ENCODE measurements at regions not wholly inside any gene's neighbourhood (a gene's known extent, or its start where the extent isn't known, plus 50 kb on each side); places are given as distances from the start of the nearest gene placed in this dataset.

DNA sequence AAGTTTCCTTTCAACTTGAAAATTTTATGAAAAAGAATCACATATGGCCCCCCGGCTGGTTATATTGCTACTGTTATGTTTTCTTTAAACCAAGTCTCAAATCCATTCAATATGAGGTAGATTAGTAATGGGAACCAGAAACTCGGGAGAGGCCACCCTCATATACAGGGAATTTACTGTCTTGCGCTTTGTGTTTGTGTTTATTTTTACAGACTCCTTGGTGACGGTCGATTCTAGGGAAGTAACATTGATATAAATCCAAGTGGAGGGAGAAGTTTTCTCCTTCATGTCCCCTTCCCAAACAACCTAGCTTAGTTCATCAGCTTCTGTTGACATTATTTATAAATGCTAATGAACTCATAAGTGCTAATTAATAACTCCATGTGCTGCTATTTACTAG lies 163.5 kb upstream of the LMO4 start:
- no peak for DNase-seq

DNA sequence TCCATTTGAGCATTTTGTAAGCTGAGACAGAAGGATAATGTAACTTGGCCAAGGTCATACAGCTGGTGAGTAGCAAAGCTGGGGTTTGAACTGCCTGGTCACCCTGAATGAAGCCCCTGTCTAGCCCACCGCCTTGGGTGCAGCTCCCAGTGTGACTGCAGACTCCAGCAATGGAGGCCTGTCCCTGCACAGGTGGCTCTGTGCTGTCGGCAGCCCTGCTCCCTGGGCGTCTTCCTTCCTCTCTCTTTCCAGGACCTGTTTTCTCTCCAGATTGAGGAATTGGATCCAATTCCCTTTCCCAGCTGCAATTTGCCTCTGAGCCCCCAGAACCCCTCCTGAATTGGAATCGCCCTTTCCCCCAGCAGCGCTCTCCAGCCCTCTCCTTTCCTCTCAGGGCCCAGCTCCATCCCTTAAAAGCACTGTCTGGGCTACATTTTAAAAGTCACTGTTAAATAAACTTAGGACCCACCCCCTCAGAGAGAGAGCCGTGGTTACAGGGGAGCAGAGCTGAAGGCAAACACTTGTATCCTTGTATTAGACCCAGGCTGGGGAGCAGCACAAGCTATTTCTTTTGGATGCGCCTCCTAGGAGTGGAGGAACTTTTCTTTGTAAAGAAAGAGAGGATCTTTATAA lies 161.4 kb upstream of the LMO4 start:
- DNase-seq = no peak

DNA sequence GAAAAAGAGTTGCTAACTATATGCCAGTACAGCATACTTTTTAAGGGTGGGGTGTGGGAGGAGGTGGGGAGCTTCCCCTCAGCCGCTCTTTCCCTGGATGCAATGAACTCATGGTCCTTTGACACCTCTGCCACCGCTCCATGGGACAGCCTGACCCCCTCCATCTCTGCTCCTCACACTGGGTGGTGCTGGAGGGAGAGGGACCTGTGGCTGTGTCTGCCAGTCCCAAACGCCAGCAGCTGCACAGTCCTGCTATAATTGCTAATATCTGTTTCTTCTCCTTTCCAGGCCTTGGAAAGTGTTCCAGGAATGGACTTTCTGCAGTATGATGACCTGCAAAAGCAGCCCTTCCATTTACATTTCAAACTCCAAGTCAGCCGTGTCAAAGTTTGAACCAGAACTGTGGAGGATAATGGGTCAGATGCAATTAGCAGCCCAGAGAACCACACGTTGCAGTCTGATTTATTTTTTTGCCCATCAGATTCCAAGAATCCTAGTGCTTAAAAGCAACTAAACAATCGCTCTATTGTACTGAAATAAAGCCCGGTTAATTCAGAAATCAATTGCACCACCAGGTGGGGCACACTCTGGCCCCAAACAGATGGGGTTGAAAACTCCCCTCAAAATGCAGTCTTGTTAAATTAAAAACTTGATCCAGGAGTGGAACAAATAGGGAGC lies 160.7 kb upstream of the LMO4 start:
- DNase-seq = no peak

DNA sequence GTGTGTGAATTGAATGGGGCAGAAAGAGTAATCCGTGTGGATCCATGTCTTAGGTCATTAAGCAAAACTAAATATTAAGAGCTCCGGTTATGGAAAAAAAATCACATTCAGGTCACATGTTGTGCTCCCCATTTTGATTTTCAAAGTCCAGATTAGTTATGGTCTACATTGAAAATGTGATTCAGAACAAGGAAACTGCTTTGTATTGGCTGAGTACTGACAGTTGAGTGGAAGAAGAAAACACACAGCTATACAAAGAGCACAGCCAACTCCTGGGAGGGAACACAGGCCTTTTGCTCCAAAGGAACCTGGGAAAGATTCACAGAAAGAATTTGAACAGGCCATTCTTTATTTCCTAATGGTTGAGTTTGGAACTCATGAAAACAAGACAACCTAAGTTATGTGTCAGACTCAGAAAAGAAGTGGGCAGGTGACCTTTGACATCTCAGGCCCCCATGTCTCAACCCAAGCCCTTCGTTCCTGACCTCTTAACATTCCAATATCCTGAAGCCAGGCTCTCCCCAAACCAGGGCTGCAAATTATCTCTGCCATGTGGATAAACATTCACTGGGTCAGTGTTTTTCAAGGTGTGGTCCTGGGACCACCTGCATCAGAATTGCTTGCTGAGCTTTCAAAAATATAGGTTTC lies 159.3 kb upstream of the LMO4 start:
- DNase-seq = no peak

DNA sequence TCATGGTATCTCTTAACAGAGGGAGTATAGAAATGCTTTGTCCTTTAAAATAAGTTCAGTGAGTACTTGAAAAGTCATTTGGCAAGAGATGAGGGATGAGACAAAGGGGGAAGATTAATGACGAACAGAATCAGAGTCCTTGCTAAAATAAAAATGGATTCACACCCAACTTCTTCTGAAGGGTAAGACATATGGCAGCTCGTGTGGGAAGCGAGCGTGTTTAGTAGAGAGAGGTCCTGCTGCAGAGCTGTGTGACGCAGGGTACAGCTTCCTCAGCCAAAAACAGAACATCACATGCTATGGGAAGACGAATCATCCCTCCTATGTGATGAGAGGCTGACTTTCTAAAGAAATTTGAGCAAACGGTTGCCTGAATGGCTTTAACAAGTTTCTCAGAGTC lies 158.5 kb upstream of the LMO4 start:
- no peak for DNase-seq

DNA sequence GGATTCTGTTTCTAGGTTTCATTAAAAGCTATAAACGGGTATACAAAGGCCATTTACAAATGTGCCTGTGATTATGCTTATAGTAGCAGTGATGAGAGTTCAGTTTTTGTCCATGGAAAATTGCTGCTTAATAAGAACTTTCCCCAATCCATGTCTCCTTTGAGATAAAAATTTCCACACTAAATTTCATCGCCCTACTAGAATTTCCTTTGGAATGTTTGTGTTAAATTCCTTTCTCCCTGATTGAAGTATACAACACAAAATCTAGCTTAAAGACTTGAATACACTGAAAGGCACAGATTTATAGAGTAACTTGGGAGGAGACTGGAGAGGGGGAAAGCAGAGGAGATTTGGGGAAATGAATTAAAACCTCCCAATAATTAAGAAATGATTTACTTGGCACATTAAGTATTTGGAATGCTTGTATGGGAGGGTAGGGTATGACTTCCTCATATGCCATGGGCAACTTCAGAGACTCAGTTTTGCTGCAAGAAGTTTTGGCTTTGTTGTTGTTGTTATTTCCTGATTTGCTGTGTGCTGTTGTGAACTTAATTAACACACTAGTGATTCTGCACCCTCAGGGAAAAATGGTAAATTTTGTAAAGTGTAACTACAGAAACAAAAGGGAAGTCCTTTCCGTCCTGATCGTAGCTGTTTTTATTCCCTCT lies 157.6 kb upstream of the LMO4 start:
- DNase-seq = no peak

DNA sequence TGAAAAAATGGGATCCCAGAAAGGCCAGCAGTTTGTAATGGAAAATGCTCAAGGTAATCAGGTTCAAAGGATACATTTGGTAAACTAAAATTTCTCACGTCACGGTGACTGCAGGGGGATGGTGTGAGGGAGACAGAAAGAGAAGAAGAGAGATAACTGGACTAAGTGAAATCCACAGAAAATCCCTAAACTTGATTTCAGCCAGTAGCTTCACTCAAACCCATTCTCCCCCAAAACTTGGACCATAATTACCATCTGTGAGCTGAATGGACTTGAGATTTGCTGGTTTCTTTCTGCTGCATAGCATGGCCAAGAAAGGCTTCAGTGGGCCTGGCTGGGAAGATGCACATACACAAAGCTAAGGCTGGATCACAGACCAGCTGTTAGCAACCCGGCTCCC lies 155.4 kb upstream of the LMO4 start:
- no peak for DNase-seq

DNA sequence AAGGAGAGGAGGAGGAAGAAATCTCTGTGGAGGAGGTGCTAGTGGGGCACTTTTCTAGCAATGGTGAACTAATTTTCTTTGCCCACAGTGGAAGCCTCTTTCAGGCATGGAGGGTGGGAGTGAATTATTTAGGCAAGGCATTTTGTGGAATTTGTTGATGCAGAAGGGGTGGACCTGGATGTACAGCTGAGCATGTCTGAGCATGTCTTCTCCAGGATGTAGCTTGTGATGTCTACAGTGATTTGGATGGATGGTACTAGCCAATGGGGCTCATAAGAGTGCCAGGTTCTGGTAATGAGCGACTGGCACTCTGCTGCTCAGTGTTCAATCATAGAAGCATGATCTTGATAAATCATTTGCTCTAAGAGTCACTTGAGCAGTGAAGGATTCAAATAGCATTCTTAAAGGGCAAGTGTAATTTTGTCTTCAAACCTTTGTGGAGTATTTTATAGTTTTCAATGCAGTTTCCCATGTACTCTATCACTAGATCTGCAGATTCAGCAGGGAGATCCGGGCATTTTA lies 153.9 kb upstream of the LMO4 start:
- peak; percentile 12 for DNase-seq

DNA sequence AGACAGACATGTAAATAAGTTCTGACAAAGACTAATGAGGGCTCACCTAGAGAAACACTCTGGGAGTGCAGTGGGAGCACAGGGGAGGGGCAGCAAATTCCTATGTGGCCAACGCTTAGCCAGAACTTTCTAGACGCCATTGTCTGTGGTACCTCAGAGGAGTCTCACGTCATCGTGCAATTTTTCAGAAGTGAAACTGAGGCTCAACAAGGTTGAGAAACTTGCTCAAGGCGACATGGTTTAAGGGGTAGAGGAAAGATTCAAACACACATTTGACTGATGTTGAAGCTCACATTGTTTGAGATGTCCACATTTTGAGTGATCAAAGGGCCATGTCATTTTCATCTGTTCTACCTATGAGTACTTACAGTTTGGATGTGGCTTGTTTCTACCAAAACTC lies 152.6 kb upstream of the LMO4 start:
- DNase-seq = no peak

DNA sequence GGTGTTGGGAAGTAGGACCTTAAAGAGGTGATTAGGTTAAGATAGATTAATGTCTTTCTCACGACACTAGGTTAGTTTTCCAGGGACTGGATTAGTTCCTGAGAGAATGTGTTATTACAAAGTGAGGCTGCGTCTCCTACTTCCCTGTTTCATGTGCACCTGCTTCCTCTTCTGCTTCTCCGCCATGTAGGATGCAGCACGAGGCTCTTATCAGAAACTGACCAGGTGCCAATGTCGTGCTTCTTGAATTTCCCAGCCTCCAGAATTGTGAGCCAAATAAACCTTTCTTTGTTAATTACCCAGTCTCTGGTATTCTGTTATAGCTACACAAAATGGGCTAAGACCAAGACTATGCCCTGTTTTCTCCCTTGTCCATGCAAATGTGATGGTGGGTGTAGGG lies 152.2 kb upstream of the LMO4 start:
- DNase-seq = no peak

DNA sequence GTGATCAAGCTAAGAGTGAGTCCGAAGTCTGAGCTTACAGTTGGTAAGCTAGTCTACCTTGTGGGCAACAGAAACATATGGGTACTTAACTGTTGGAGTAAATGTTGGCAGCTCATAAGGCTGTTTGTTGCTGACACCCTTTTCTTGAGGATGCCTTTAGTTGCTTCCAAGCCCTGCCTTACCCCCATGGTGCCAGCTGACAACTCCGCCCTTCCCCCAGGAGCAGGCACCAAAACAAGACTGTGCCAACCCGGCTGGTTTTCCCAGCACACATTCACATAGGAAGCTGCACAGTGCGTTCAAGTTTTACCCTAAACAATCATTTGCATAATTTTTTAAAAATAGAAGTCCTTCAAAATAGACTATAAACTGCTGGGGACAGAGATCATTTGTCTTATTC lies 150.2 kb upstream of the LMO4 start:
- no peak for DNase-seq

DNA sequence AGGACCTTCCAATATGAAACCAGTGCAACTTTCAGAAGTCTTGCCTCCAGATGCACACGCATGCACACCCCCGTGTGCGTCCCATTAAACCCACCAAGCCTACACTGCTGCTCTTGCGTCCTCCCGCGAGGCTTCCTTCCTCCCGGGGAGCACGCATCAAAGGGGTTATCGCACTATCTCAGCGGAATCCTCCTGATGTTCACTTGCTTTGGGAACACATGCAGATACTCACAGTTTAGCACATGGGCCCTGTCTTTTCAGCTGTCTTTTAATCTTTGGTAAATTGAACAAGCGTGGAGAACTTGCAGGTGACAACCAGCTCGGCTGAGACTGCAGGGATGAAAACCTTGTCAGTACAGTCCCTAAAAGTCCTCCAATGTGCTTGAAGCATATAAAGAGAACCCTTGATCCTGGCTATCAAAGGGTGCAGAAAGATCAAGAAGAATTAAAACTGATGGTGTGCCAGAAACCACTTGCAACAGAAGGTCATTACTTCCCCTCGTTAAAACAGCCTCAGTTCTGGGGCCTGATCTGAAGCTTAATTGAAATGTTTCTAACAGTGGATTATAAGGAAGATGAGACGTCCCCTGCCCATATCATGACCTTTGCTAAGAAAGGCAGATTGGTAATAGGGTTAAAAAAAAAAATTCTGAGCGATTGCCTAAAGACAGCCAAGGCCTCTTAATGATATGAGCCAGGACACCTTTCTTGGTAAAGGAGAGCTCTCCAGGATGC lies 149.4 kb upstream of the LMO4 start:
- no peak for DNase-seq

DNA sequence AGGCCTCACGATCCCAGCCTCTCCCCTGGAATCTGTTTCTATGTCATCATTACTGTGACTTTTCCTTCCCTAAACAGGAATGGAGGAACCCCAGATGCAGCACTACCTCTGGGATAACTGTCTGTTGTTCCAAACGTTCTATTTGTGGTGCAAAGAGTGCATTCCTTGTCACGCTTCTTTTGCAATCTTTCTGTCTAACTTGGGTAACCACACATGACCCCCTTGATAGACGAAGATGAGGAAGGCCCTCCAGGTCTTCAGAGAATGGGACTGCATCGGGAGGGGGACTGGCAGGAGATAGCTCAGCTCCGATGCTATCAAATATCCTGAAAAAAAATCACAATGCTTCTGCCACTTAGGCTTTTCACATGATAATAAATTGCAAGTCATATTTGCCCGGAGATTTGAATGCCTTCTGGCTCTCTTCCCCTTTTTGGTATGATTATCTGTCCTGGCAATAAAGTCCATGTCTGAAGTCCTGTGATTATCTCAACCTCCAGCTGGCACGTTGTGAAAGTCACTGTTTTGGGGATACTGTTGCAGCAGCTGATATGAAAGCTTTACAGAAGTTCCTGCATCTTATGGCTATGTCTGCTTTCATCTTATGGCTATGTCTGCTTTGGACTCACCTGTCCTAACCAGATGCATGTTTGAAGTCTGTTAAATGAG lies 148.7 kb upstream of the LMO4 start:
- DNase-seq = no peak

DNA sequence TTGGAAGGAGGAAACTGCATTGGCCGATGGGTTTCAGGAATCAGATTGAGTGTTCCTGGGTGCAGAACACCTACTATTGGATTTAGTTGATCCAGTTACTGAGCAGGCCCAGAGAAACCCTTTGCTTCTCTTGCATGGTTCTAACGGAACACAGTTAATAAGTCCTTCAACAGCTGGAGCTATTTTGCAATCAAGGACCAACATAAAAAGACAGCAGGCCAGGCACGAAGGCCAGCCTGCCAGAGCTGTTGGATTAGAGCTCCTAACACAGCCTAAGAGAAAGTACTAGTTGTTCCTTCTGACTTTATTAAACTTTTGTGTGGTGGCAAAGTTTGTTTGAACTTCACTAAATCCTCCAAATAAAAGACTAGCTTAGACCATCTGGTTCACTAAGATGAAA lies 148.0 kb upstream of the LMO4 start:
- no peak for DNase-seq

DNA sequence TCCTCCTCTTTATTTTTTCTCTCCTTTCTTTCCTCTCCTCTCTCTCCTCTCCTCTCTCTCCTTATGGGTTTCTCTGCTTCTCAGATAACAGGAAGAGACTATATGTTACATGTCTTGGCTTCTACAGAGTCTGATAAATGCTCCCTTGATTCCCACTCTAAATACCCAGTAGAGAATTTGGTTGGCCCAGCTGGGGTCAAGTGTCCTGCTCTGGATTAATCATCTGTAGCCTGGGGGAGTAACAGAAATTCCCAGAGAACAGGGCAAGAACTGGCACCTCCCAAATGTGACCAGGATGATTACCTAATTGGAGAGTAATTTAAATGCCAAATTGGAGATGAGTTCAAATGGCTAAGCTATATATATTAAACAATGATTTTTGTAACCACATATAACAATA lies 146.1 kb upstream of the LMO4 start:
- DNase-seq = no peak

DNA sequence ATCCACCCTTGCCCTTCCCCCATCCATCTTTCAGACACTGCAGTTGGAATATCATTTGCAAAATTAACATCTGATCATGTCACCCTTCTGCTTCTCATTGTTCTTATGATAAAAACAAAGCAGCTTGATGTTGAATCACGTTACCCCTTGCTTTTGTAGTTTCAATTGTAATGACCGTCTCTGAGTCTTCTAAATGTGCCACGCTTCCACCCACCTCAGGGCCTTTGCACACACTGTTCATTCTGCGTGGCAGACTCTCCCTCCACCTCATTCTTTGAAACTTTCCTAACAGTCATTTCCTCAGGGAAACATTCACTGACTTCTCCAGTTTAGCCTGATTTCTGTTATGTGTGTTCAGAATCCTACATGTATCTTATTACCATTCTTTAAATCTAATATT lies 143.6 kb upstream of the LMO4 start:
- no peak for DNase-seq

DNA sequence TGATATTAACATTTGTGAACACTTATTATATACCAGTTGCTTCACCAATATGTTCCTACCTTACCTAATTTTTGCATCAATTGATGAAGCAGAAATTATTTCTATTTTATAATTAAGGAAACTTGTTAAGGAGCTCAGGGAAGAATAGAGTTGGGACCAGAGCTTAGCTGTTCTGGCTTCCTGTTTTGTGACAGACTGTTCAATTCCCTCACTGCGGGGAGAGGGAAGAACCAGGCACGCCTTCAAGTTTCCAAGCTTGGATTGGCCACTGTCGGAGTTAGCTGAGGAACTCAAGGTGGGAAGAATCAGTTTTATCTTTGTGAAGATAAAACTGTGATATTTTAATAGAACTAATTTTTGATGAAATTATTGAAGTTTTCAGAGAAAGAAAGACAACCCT lies 142.3 kb upstream of the LMO4 start:
- DNase-seq = no peak

DNA sequence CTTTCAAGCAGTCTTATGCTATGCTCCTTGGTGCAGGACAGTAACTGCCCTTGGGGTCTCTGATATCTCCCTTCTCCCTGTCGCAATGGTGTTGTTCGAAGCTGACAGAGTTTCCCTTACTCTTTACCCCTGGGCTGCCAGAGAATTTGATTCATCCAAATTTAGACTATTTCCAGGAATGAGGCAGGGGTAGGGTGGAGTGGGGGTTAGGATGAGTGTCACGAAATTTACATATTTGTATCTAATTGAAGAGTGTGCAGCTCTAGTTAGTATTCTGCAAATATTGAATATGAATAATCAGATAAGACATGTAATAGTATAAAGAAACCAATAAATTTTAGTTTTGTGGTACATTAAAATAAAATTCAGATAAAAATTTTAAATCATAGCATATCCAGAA lies 140.0 kb upstream of the LMO4 start:
- DNase-seq = no peak

DNA sequence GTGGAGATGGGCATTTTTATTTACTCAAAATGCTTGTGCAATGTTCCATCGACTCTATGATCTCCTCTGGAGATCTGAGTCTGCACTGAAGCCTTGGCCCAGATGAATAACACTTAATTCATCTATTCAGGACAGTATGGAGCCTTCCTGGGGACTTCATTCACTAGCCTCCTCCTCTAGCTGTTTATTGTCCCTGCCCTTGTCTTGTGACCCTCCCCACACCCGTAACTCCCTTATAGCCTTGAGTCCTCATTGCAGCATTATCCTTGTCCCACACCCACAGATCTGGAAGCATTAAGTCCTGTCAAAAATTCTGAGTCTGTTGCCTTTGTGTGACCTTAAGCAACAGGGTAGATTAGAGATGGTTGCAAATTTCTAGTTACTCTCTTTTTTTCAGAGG lies 138.3 kb upstream of the LMO4 start:
- DNase-seq = no peak

DNA sequence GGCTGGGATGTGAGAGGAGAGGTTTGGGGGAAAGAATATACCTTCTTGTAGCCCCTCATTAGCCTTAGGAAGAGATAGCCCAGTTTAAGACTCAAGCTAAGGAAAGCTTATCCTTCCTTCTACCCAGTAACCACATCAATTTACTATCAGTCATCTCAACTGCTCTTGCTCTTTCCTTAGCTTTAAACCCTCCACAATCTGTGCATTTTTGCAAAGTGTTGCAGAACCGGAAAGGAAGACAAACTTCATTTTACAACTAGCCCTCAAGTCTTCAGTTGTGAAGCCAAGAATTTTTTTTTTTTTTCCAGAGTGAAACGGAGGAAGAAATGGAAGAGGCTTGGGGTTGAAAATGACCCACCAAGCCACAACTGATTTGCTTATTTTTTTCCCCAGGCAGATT lies 137.0 kb upstream of the LMO4 start:
- no peak for DNase-seq

DNA sequence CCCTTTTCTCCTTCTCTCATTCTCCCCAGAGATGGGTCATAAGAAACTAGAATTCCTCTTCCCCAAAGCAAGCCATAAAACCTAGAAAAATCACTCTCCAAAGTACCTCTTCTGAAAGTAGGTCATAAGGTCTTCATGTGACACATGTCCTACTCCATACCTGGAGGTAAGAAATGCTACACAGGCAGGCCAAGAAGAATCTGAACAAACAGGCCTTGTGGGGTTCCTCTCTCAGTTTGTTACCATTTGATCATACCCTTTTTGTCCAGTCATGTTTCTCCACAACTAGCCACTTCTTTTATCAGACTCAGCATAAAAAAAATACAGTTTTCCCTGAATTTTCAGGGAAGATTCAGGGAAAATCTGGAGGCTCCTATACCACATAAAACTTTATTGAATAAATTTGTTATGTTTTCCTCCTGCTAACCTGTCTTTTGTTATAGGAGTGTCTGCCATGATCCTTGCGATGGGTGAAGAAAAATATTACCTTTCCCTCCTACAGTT lies 134.4 kb upstream of the LMO4 start:
- no peak for DNase-seq

DNA sequence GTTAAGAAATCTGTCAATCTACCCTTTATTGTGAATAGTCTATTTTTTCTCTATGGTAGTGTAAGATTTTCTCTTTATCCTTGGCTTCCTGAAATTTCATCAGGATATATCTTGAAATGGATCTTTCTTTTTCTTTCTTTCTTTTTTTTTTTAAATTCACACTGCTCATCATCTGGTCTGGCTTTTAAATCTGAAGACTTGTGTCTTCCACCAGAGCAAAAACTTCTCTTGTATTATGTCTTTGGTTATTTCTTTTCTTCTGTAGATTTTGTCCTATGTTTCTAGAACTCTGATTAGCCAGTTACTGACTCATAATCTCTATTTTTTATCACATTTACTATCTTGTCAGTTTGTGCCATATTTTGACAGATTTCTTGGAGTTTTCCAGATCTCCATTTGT lies 133.8 kb upstream of the LMO4 start:
- DNase-seq = no peak

Data from NCI-H345 (cell line).